ENCODE measurements at regions not wholly inside any gene's neighbourhood (a gene's known extent, or its start where the extent isn't known, plus 50 kb on each side); places are given as distances from the start of the nearest gene placed in this dataset.

DNA sequence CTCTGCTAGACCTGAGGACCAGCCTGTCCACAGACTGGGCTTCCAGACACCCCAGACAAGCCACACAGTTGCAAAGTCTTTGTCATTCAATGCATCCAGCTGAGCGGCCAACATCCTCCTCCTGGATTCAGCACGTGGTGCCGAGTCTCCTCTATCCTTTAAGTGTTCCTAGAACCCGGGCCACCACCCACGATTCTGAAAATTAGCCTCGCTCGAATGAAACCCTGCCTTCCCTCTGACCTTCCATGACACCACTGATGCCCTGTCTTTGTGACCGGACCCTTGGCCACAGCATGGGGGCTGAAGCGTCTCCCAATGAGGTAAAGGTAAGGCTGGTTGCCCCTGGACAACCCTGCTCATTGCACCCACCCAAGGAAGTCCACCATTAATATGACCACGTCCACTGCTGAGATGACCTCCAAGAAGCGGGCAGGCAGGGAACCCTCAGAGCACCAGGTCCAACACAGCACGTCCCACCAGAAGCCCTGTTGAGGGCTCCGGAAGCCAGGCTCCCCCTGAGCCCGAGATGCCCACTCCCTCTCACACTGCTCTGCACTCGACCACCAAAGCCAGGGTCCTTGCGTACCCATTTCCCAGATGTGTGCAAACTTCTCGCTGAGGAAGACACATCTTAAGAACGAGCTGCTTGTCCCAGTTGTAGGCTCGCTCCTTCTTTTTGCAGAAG, 279.0 kb downstream of the CTTN start:
- no peaks in the 10 kb centered on the region for H3K36me3 ChIP-seq

GRCh38 chr11:70678931-70679900, 280.9 kb downstream of the CTTN start:
- intact Hi-C loops (cut with DNase I), result no loop called here
- no peak for DNase-seq
- H3K4me1 ChIP-seq, result no peaks in the 10 kb centered on the region
- 98% methylated on average over 16 of the region's 29 CpGs for whole genome bisulfite sequencing (ENCODE audit: insufficient coverage, low coverage, low lambda C conversion rate, missing lambda C conversion rate)
- no peaks in the 10 kb centered on the region for H3K27me3 ChIP-seq
- ATAC-seq, result no peak
- no peak overlapping the region for H3K4me3 ChIP-seq
- H3K27ac ChIP-seq, result no peak overlapping the region
- H3K9me3 ChIP-seq, result no peaks in the 10 kb centered on the region
- no peaks in the 10 kb centered on the region for H3K36me3 ChIP-seq
- no peak for TF ChIP-seq CTCF (IDR thresholded peaks at IDR 0.05)
- no peak for TF ChIP-seq POLR2A (IDR thresholded peaks at IDR 0.05)

More for the DNA sequence above, 279.0 kb downstream of the CTTN start:
- no peak for TF ChIP-seq CTCF (IDR thresholded peaks at IDR 0.05)
- no peak for TF ChIP-seq POLR2A (IDR thresholded peaks at IDR 0.05)
- Histone ChIP-seq H3K9me3 (no peaks in the 10 kb centered on the region), H3K4me3 (no peak overlapping the region), H3K27me3 (no peaks in the 10 kb centered on the region), H3K4me1 (no peaks in the 10 kb centered on the region), H3K27ac (no peak overlapping the region)
- WGBS (ENCODE audit: insufficient coverage, low coverage, low lambda C conversion rate, missing lambda C conversion rate), result 90% methylated on average over 2 of the region's 19 CpGs
- DNase-seq, result no peak
- ATAC-seq, result no peak
- intact Hi-C loops (cut with DNase I), result no loop called here

DNA sequence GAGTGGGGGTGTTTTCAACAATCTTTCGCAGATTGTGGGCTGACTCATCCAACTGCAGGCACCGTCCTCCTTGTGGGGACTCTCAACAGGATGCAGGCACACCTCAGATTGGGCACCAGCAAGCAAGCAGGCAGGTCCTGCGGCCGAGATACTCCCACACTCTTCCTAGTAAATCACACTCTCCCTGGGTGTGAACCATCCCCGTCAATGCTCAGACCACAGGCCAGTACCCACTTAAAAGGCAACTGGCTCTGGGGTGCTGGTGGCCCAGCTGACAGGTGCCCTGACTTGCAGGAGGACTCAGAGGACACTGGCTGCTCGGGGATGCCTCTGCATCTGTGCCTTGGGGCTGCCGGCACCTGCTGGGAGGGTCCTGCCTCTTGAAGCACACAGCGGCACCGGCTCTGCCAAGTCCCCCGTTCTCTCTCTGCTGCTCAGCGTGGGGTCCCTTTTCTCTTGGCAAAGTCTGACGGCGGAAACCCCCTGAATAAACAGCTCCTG, 282.5 kb downstream of the CTTN start:
- H3K4me3 ChIP-seq, result no peak overlapping the region
- H3K27ac ChIP-seq, result no peak overlapping the region
- no peaks in the 10 kb centered on the region for H3K36me3 ChIP-seq
- no peaks in the 10 kb centered on the region for H3K4me1 ChIP-seq
- no peaks in the 10 kb centered on the region for H3K9me3 ChIP-seq
- H3K27me3 ChIP-seq, result no peaks in the 10 kb centered on the region
- ATAC-seq (no peak), DNase-seq (no peak)
- WGBS (ENCODE audit: insufficient coverage, low coverage, low lambda C conversion rate, missing lambda C conversion rate), result 70% methylated on average over 3 of the region's 13 CpGs
- TF ChIP-seq POLR2A (IDR thresholded peaks at IDR 0.05), result no peak
- intact Hi-C loops (cut with DNase I), result no loop called here

GRCh38 chr11:70682056-70682455, 283.7 kb downstream of the CTTN start:
- no peaks in the 10 kb centered on the region for H3K36me3 ChIP-seq
- DNase-seq (no peak), ATAC-seq (no peak)
- TF ChIP-seq POLR2A (IDR thresholded peaks at IDR 0.05), result no peak
- no peak for TF ChIP-seq CTCF (IDR thresholded peaks at IDR 0.05)
- no peak overlapping the region for H3K4me3 ChIP-seq
- no peak overlapping the region for H3K27ac ChIP-seq
- H3K9me3 ChIP-seq, result no peaks in the 10 kb centered on the region
- no peaks in the 10 kb centered on the region for H3K4me1 ChIP-seq
- 91% methylated on average over 4 of the region's 10 CpGs for WGBS (ENCODE audit: insufficient coverage, low coverage, low lambda C conversion rate, missing lambda C conversion rate)
- intact Hi-C loops (cut with DNase I), result no loop called here
- H3K27me3 ChIP-seq, result no peaks in the 10 kb centered on the region

DNA sequence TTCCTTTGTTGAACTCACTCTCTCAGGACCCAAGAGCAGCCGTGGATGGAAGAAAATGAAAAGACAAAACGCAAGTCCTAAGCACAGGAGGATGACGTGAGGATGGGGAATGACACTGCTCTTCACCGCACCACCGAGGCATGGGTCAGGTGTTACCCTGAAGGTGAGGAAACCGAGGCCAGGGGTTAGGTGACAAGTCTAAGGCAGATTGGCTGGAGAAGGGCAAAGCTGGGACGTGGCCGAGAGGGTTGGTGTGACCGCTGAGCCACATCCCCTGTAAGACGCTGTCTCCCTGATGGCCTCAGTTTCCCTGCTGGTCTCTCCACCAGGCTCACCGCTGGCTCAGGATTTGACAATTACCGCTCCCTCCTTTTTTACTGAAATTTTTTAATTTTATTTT, 284.4 kb downstream of the CTTN start:
- no peak overlapping the region for H3K27ac ChIP-seq
- no peaks in the 10 kb centered on the region for H3K4me1 ChIP-seq
- no peak for DNase-seq
- TF ChIP-seq CTCF (IDR thresholded peaks at IDR 0.05) (no peak), POLR2A (IDR thresholded peaks at IDR 0.05) (no peak)
- intact Hi-C loops (cut with DNase I), result no loop called here
- 82% methylated on average over 5 of the region's 12 CpGs for WGBS (ENCODE audit: insufficient coverage, low coverage, low lambda C conversion rate, missing lambda C conversion rate)
- H3K36me3 ChIP-seq, result no peaks in the 10 kb centered on the region
- H3K9me3 ChIP-seq, result no peaks in the 10 kb centered on the region
- no peak overlapping the region for H3K4me3 ChIP-seq
- ATAC-seq, result no peak
- no peaks in the 10 kb centered on the region for H3K27me3 ChIP-seq
